ENCODE measurements at regions not wholly inside any gene's neighbourhood (a gene's known extent, or its start where the extent isn't known, plus 50 kb on each side); places are given as distances from the start of the nearest gene placed in this dataset.

DNA sequence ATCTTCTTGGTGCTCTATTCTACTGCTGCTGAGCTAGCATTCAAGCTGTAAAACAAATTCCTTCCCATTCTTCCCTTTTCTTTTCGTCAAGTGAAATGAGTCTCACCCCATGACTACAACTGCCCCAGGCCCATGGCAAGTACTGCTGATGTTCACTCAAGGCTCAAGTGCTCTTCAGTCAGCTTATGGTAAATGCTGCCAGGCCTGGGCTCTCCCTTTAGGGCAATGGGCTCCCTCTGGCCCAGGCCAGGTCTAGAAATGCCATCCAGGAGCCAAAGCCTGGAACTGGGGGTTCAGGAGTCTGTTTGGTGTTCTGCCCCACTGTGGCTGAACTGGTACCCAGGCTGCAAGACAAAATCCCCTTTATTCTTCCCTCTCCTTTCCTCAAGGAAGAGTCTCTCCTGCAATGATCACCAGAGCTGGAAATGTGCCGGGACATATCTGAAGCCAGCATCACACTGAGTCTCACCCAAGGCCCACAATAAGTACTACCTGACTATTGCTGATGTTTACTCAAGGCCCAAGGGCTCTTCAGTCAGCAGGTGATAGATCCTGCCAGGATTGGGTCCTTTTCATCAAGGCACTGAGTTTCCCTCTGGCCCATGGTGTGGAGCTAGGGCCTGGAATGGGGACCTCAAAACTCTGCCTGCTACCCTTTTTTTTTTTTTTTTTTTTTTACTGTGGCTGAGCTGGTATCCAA lies 205.0 kb upstream of the STAC start:
- TF ChIP-seq SUZ12 (IDR thresholded peaks at IDR 0.05; ENCODE audit: extremely low read depth, insufficient read depth, insufficient read length) = no peak
- no peak for TF ChIP-seq ZNF274 (IDR thresholded peaks at IDR 0.05; ENCODE audit: low read depth, low read length)
